AG04449 (cell line): ENCODE measurements at regions not wholly inside any gene's neighbourhood (a gene's known extent, or its start where the extent isn't known, plus 50 kb on each side); places are given as distances from the start of the nearest gene placed in this dataset.

ENCODE experiments used
- CTCF ChIA-PET: fragments of 350-600 bp; formaldehyde crosslinking; extraction: SDS; loops from one replicate; lab custom pipeline; 2021; ENCODE audit warnings: antibody characterized with exemption; lab: Yijun Ruan, JAX
- POLR2A ChIA-PET: fragments of 400-600, 350-600 bp; formaldehyde crosslinking; extraction: SDS; loops from one replicate; lab custom pipeline; 2020; ENCODE audit warnings: antibody characterized with exemption, inconsistent platforms; lab: Yijun Ruan, JAX
- DNase-seq: peaks from one replicate; pipeline ENCODE4 v3.0.0-alpha.2; 2010; ENCODE audit warnings: low read depth, low spot score
- H3K4me3 ChIP-seq: 2 replicates; pipeline ENCODE4 v1.5.1; 2011; ENCODE audit warnings: low read depth, mild to moderate bottlenecking, control low read depth, low read length
- CTCF ChIP-seq: IDR thresholded peaks from one replicate; pipeline ENCODE4 v1.5.1; 2011; ENCODE audit warnings: mild to moderate bottlenecking, moderate library complexity, low read length, control low read depth, inconsistent platforms; ENCODE audit not compliant: insufficient read depth; ENCODE audit errors: missing control alignments

GRCh38 chrX:131917588-131917987 lies 105.5 kb upstream of the STK26 start:
- ChIA-PET CTCF (no interaction called here), POLR2A (no interaction called here)
- no peak for TF ChIP-seq CTCF
- H3K4me3 ChIP-seq: no peak overlapping the region
- no peak for DNase-seq

GRCh38 chrX:131918839-131919238 lies 104.3 kb upstream of the STK26 start:
- ChIA-PET CTCF (no interaction called here), POLR2A (no interaction called here)
- TF ChIP-seq CTCF: no peak
- no peak for DNase-seq
- no peak overlapping the region for H3K4me3 ChIP-seq

- ChIA-PET CTCF (no interaction called here), POLR2A (no interaction called here)
Observed at GRCh38 chrX:131923614-131924250, 99.4 kb upstream of the STK26 start.

GRCh38 chrX:131938749-131939148 lies 84.4 kb upstream of the STK26 start:
- no peak for TF ChIP-seq CTCF
- CTCF ChIA-PET: no interaction called here
- H3K4me3 ChIP-seq: no peak overlapping the region
- POLR2A ChIA-PET: no interaction called here
- DNase-seq: no peak

More at GRCh38 chrX:131923614-131924250, 99.4 kb upstream of the STK26 start:
- TF ChIP-seq CTCF: no peak
- no peak for DNase-seq
- no peak overlapping the region for H3K4me3 ChIP-seq

GRCh38 chrX:131942034-131942433 lies 81.1 kb upstream of the STK26 start:
- POLR2A ChIA-PET: no interaction called here
- CTCF ChIA-PET: no interaction called here
- no peak for TF ChIP-seq CTCF
- H3K4me3 ChIP-seq: no peak overlapping the region
- DNase-seq: no peak

- no peak overlapping the region for H3K4me3 ChIP-seq
- CTCF ChIA-PET: no interaction called here
- POLR2A ChIA-PET: no interaction called here
- DNase-seq: no peak
- TF ChIP-seq CTCF: no peak
Observed at GRCh38 chrX:131944936-131945902, 77.9 kb upstream of the STK26 start.
